Pancreas (tissue), 10 donors: ENCODE measurements at regions not wholly inside any gene's neighbourhood (a gene's known extent, or its start where the extent isn't known, plus 50 kb on each side); places are given as distances from the start of the nearest gene placed in this dataset.

Experiments
- ATAC-seq, 4 donors: fragments of 200-7000 bp; cut with Tn5 transposase; one replicate each; pipeline versions ENCODE4 v1.8.0 to v1.9.1; 2020; ENCODE audit warnings: mild to moderate bottlenecking in 4 of 4, moderate library complexity in 4 of 4
- DNase-seq, 6 donors: peaks; one replicate each; pipeline ENCODE4 v3.0.0-alpha.2; 2020
- FAIRE-seq: peaks from 2 replicates; lab custom pipeline; 2012; peaks lifted over from hg19 to GRCh38; lab: Jason Lieb, UNC
- H3K27ac ChIP-seq, 4 donors: fragments of 200-600 bp; sonication (generic); 1 replicate in 3 of 4; 2 replicates in 1 of 4; pipeline versions ENCODE4 v1.5.0 to v1.8.0; 2020
- H3K27me3 ChIP-seq, 4 donors: fragments of 200-600 bp; one replicate each; pipeline ENCODE4 v1.8.0; 2021
- H3K36me3 ChIP-seq, 3 donors: fragments of 200-600 bp; sonication (generic) in 1 of 3; one replicate each; pipeline versions ENCODE4 v1.5.0 to v1.8.0; 2020 to 2021
- H3K4me1 ChIP-seq, 3 donors: fragments of 200-600 bp; one replicate each; pipeline ENCODE4 v1.8.0; 2021
- H3K4me3 ChIP-seq, 4 donors: fragments of 200-600 bp; sonication (generic) in 2 of 4; one replicate each; pipeline versions ENCODE4 v1.5.0 to v1.8.0; 2020 to 2021
- H3K9me3 ChIP-seq, 4 donors: fragments of 200-600 bp; one replicate each; pipeline ENCODE4 v1.8.0; 2021
- CTCF ChIP-seq, 4 donors: fragments of 200-600 bp; sonication (generic) in 3 of 4; IDR thresholded peaks; one replicate each; pipeline versions ENCODE4 v1.5.0 to v1.8.0; 2021; ENCODE audit warnings: antibody characterized with exemption in 4 of 4
- WGBS, 2 donors: extraction: QIAGEN DNeasy Blood & Tissue Kit; methylation state at CpG; one replicate each; pipeline ENCODE4 v1.1.7; 2013; 5-methylcytosine and 5-hydroxymethylcytosine counted together
- intact Hi-C, 3 donors: fragments of 100-400 bp; cut with DNase I; formaldehyde crosslinking; loops; one replicate each; pipeline versions ENCODE4 v1.11.1 to v1.14.2; 2022
- donor health status: healthy with polysubstance abuse.
- donor health status: DM: no; HTN: no; CAD: no; lungs with moderate emphysema.
- donor health status: DM: no; HTN: no; CAD: no.
- donor health status: control.
- donor health status: control.
- donor health status: Bipolar disorder and iron deficiency.
- donor health status: DM: yes; HTN: yes; CAD: no.
- donor health status: DM: no; HTN: no; CAD: no.
- donor health status: DM: no; HTN: no; CAD: no.
- donor health status: DM: yes; HTN: yes; CAD: no.

GRCh38 chr16:51497541-51498211 lies 346.6 kb upstream of the SALL1 start:
- Histone ChIP-seq H3K36me3 (no peaks in the 10 kb centered on the region), H3K4me1 (no peaks in the 10 kb centered on the region), H3K27ac (no peak overlapping the region), H3K9me3 (no peaks in the 10 kb centered on the region), H3K27me3 (no peaks in the 10 kb centered on the region), H3K4me3 (no peak overlapping the region)
- no peak for TF ChIP-seq CTCF (IDR thresholded peaks at IDR 0.05)
- FAIRE-seq (no peak), ATAC-seq (no peak), DNase-seq (no peak)
- WGBS, 2 donors: 29 to 40% methylated on average over 2 of the region's 2 CpGs
- intact Hi-C loops: no loop called here

- Histone ChIP-seq H3K27me3 (no peaks in the 10 kb centered on the region), H3K9me3 (no peaks in the 10 kb centered on the region), H3K4me1 (no peaks in the 10 kb centered on the region), H3K36me3 (no peaks in the 10 kb centered on the region), H3K27ac (no peak overlapping the region), H3K4me3 (no peak overlapping the region)
- peak in 1 of 4 donors; percentile 29 for ATAC-seq
- intact Hi-C loops: no loop called here
- WGBS, 2 donors: 9 to 15% methylated on average over 6 of the region's 6 CpGs
- no peak for DNase-seq
- no peak for TF ChIP-seq CTCF (IDR thresholded peaks at IDR 0.05)
- no peak for FAIRE-seq
These were observed 339.8 kb upstream of the SALL1 start for GRCh38 chr16:51490866-51491265.

- Histone ChIP-seq H3K4me3 (no peak overlapping the region), H3K27me3 (no peaks in the 10 kb centered on the region), H3K27ac (no peak overlapping the region), H3K36me3 (no peaks in the 10 kb centered on the region), H3K4me1 (no peaks in the 10 kb centered on the region), H3K9me3 (no peaks in the 10 kb centered on the region)
- no peak for ATAC-seq
- 67 to 70% methylated on average over 2 of the region's 2 CpGs for WGBS, 2 donors
- FAIRE-seq: no peak
- intact Hi-C loops: no loop called here
- DNase-seq: no peak
- no peak for TF ChIP-seq CTCF (IDR thresholded peaks at IDR 0.05)
These were observed 336.8 kb upstream of the SALL1 start for GRCh38 chr16:51487880-51488279.

- Histone ChIP-seq H3K4me1 (no peaks in the 10 kb centered on the region), H3K4me3 (no peak overlapping the region), H3K27me3 (no peaks in the 10 kb centered on the region), H3K36me3 (no peaks in the 10 kb centered on the region), H3K9me3 (no peaks in the 10 kb centered on the region), H3K27ac (no peak overlapping the region)
- no peak for TF ChIP-seq CTCF (IDR thresholded peaks at IDR 0.05)
- 88 to 97% methylated on average over 1 of the region's 1 CpG for WGBS, 2 donors
- FAIRE-seq: no peak
- no peak for ATAC-seq
- intact Hi-C loops: no loop called here
- DNase-seq: no peak
These were observed 323.5 kb upstream of the SALL1 start for GRCh38 chr16:51474414-51475091.

- H3K27ac ChIP-seq: no peak overlapping the region
- WGBS, 2 donors: 72 to 80% methylated on average over 3 of the region's 3 CpGs
- FAIRE-seq (no peak), ATAC-seq (no peak), DNase-seq (no peak)
- intact Hi-C loops: no loop called here
- no peaks in the 10 kb centered on the region for H3K9me3 ChIP-seq
- no peak overlapping the region for H3K4me3 ChIP-seq
- H3K36me3 ChIP-seq: no peaks in the 10 kb centered on the region
- no peak for TF ChIP-seq CTCF (IDR thresholded peaks at IDR 0.05)
- H3K4me1 ChIP-seq: no peaks in the 10 kb centered on the region
- H3K27me3 ChIP-seq: no peaks in the 10 kb centered on the region
These were observed 322.0 kb upstream of the SALL1 start for GRCh38 chr16:51473091-51473490.
